GM18858 (cell line): ENCODE measurements at regions not wholly inside any gene's neighbourhood (a gene's known extent, or its start where the extent isn't known, plus 50 kb on each side); places are given as distances from the start of the nearest gene placed in this dataset.

Experiments
- ATAC-seq: cut with Tn5 transposase; IDR thresholded peaks from one replicate; pipeline ENCODE4 v1.9.1; 2021; ENCODE audit not compliant: unreplicated experiment

GRCh38 chr7:13532028-13532753, 457.3 kb downstream of the ETV1 start:
- ATAC-seq = no peak

GRCh38 chr7:13538669-13539068, 450.8 kb downstream of the ETV1 start:
- no peak for ATAC-seq

- ATAC-seq = no peak
Observed at GRCh38 chr7:13540429-13540828, 449.0 kb downstream of the ETV1 start.

- no peak for ATAC-seq
Observed at GRCh38 chr7:13541326-13541725, 448.1 kb downstream of the ETV1 start.

- no peak for ATAC-seq
Observed at GRCh38 chr7:13542451-13542850, 447.0 kb downstream of the ETV1 start.

GRCh38 chr7:13551503-13551902, 438.0 kb downstream of the ETV1 start:
- no peak for ATAC-seq

- ATAC-seq = no peak
Observed at GRCh38 chr7:13560441-13560840, 429.0 kb downstream of the ETV1 start.

GRCh38 chr7:13563257-13563656, 426.2 kb downstream of the ETV1 start:
- no peak for ATAC-seq

GRCh38 chr7:13563680-13564079, 425.8 kb downstream of the ETV1 start:
- ATAC-seq = no peak

GRCh38 chr7:13577566-13578145, 411.8 kb downstream of the ETV1 start:
- no peak for ATAC-seq

- no peak for ATAC-seq
Observed at GRCh38 chr7:13578294-13578693, 411.2 kb downstream of the ETV1 start.

GRCh38 chr7:13581097-13581496, 408.4 kb downstream of the ETV1 start:
- no peak for ATAC-seq

GRCh38 chr7:13593854-13594253, 395.6 kb downstream of the ETV1 start:
- ATAC-seq = no peak

- no peak for ATAC-seq
Observed at GRCh38 chr7:13602036-13602435, 387.4 kb downstream of the ETV1 start.

GRCh38 chr7:13603016-13603415, 386.4 kb downstream of the ETV1 start:
- ATAC-seq = no peak

- ATAC-seq = no peak
Observed at GRCh38 chr7:13603661-13604060, 385.8 kb downstream of the ETV1 start.

GRCh38 chr7:13604178-13604577, 385.3 kb downstream of the ETV1 start:
- no peak for ATAC-seq

GRCh38 chr7:13610372-13610771, 379.1 kb downstream of the ETV1 start:
- ATAC-seq = no peak

GRCh38 chr7:13615679-13616078, 373.8 kb downstream of the ETV1 start:
- ATAC-seq = no peak

GRCh38 chr7:13627455-13627854, 362.0 kb downstream of the ETV1 start:
- ATAC-seq = no peak

GRCh38 chr7:13628239-13629001, 361.0 kb downstream of the ETV1 start:
- no peak for ATAC-seq
